ENCODE measurements at regions not wholly inside any gene's neighbourhood (a gene's known extent, or its start where the extent isn't known, plus 50 kb on each side); places are given as distances from the start of the nearest gene placed in this dataset.

GRCh38 chr7:97373736-97374135 lies 256.2 kb downstream of the SDHAF3 start:
- Histone ChIP-seq H4K20me1 (ENCODE audit: insufficient read depth, low read length) (no peaks in the 10 kb centered on the region), H3K9me3 (ENCODE audit: insufficient read depth, low read depth, low read length) (no peaks in the 10 kb centered on the region), H3K4me1 (ENCODE audit: insufficient read depth, low read length) (no peaks in the 10 kb centered on the region), H3K27me3 (ENCODE audit: insufficient read depth, low read length) (no peaks in the 10 kb centered on the region), H3K9ac (ENCODE audit: low read length) (no peak overlapping the region), H3K36me3 (ENCODE audit: insufficient read depth, low read length) (no peaks in the 10 kb centered on the region), H3K79me2 (ENCODE audit: insufficient read depth, low read length) (no peaks in the 10 kb centered on the region), H3K4me3 (ENCODE audit: insufficient read depth, low read depth, low read length) (no peak overlapping the region), H3K27ac (ENCODE audit: low read depth, low read length) (no peak overlapping the region), H3K4me2 (ENCODE audit: low read length) (no peak overlapping the region), H2AFZ (ENCODE audit: low read depth, low read length) (no peak overlapping the region)
- Mint-ChIP-seq H3K27me3 (ENCODE audit: low read depth, unreplicated experiment) (no peaks in the 10 kb centered on the region), H3K4me1 (ENCODE audit: low read depth, unreplicated experiment) (no peaks in the 10 kb centered on the region), H3K27ac (ENCODE audit: unreplicated experiment) (no peak overlapping the region), H3K4me3 (ENCODE audit: unreplicated experiment) (no peak overlapping the region), H3K36me3 (ENCODE audit: low read depth, unreplicated experiment) (no peaks in the 10 kb centered on the region), H3K9me3 (ENCODE audit: unreplicated experiment) (no peaks in the 10 kb centered on the region)
- DNase-seq (ENCODE audit: low read depth), result no peak
- TF ChIP-seq CTCF (IDR thresholded peaks at IDR 0.05; ENCODE audit: insufficient read depth, low read depth, low read length) (no peak), EZH2 (IDR thresholded peaks at IDR 0.05; ENCODE audit: insufficient read depth, low read length) (no peak)
- FAIRE-seq, result no peak

GRCh38 chr7:97377713-97378112 lies 260.2 kb downstream of the SDHAF3 start:
- Histone ChIP-seq H3K27ac (ENCODE audit: low read depth, low read length) (no peak overlapping the region), H3K4me3 (ENCODE audit: insufficient read depth, low read depth, low read length) (no peak overlapping the region), H3K79me2 (ENCODE audit: insufficient read depth, low read length) (no peaks in the 10 kb centered on the region), H3K4me1 (ENCODE audit: insufficient read depth, low read length) (no peaks in the 10 kb centered on the region), H3K27me3 (ENCODE audit: insufficient read depth, low read length) (no peaks in the 10 kb centered on the region), H2AFZ (ENCODE audit: low read depth, low read length) (no peak overlapping the region), H4K20me1 (ENCODE audit: insufficient read depth, low read length) (no peaks in the 10 kb centered on the region), H3K9me3 (ENCODE audit: insufficient read depth, low read depth, low read length) (no peaks in the 10 kb centered on the region), H3K36me3 (ENCODE audit: insufficient read depth, low read length) (no peaks in the 10 kb centered on the region), H3K4me2 (ENCODE audit: low read length) (no peak overlapping the region), H3K9ac (ENCODE audit: low read length) (no peak overlapping the region)
- no peak for TF ChIP-seq CTCF (IDR thresholded peaks at IDR 0.05; ENCODE audit: insufficient read depth, low read depth, low read length)
- no peak for TF ChIP-seq EZH2 (IDR thresholded peaks at IDR 0.05; ENCODE audit: insufficient read depth, low read length)
- peaks cover 3% of the 10 kb centered on the region for H3K27me3 Mint-ChIP-seq (ENCODE audit: low read depth, unreplicated experiment)
- no peak for FAIRE-seq
- no peaks in the 10 kb centered on the region for H3K9me3 Mint-ChIP-seq (ENCODE audit: unreplicated experiment)
- no peak for DNase-seq (ENCODE audit: low read depth)
- H3K36me3 Mint-ChIP-seq (ENCODE audit: low read depth, unreplicated experiment), result no peaks in the 10 kb centered on the region
- no peak overlapping the region for H3K27ac Mint-ChIP-seq (ENCODE audit: unreplicated experiment)
- H3K4me1 Mint-ChIP-seq (ENCODE audit: low read depth, unreplicated experiment), result no peaks in the 10 kb centered on the region
- no peak overlapping the region for H3K4me3 Mint-ChIP-seq (ENCODE audit: unreplicated experiment)

- Histone ChIP-seq H3K9ac (ENCODE audit: low read length) (no peak overlapping the region), H3K36me3 (ENCODE audit: insufficient read depth, low read length) (no peaks in the 10 kb centered on the region), H2AFZ (ENCODE audit: low read depth, low read length) (no peak overlapping the region), H3K4me2 (ENCODE audit: low read length) (no peak overlapping the region), H3K79me2 (ENCODE audit: insufficient read depth, low read length) (no peaks in the 10 kb centered on the region), H3K4me1 (ENCODE audit: insufficient read depth, low read length) (no peaks in the 10 kb centered on the region), H4K20me1 (ENCODE audit: insufficient read depth, low read length) (no peaks in the 10 kb centered on the region), H3K4me3 (ENCODE audit: insufficient read depth, low read depth, low read length) (no peak overlapping the region), H3K27me3 (ENCODE audit: insufficient read depth, low read length) (no peaks in the 10 kb centered on the region), H3K9me3 (ENCODE audit: insufficient read depth, low read depth, low read length) (no peaks in the 10 kb centered on the region), H3K27ac (ENCODE audit: low read depth, low read length) (no peak overlapping the region)
- TF ChIP-seq CTCF (IDR thresholded peaks at IDR 0.05; ENCODE audit: insufficient read depth, low read depth, low read length) (no peak), EZH2 (IDR thresholded peaks at IDR 0.05; ENCODE audit: insufficient read depth, low read length) (no peak)
- no peaks in the 10 kb centered on the region for H3K4me1 Mint-ChIP-seq (ENCODE audit: low read depth, unreplicated experiment)
- H3K36me3 Mint-ChIP-seq (ENCODE audit: low read depth, unreplicated experiment), result no peaks in the 10 kb centered on the region
- no peak overlapping the region for H3K4me3 Mint-ChIP-seq (ENCODE audit: unreplicated experiment)
- peaks cover 3% of the 10 kb centered on the region for H3K27me3 Mint-ChIP-seq (ENCODE audit: low read depth, unreplicated experiment)
- FAIRE-seq, result no peak
- H3K27ac Mint-ChIP-seq (ENCODE audit: unreplicated experiment), result no peak overlapping the region
- no peaks in the 10 kb centered on the region for H3K9me3 Mint-ChIP-seq (ENCODE audit: unreplicated experiment)
- no peak for DNase-seq (ENCODE audit: low read depth)
These were observed 264.5 kb downstream of the SDHAF3 start for GRCh38 chr7:97381815-97382554.

Measured in astrocyte (in vitro differentiated cells and primary cell).